ENCODE measurements at regions not wholly inside any gene's neighbourhood (a gene's known extent, or its start where the extent isn't known, plus 50 kb on each side); places are given as distances from the start of the nearest gene placed in this dataset.

DNA sequence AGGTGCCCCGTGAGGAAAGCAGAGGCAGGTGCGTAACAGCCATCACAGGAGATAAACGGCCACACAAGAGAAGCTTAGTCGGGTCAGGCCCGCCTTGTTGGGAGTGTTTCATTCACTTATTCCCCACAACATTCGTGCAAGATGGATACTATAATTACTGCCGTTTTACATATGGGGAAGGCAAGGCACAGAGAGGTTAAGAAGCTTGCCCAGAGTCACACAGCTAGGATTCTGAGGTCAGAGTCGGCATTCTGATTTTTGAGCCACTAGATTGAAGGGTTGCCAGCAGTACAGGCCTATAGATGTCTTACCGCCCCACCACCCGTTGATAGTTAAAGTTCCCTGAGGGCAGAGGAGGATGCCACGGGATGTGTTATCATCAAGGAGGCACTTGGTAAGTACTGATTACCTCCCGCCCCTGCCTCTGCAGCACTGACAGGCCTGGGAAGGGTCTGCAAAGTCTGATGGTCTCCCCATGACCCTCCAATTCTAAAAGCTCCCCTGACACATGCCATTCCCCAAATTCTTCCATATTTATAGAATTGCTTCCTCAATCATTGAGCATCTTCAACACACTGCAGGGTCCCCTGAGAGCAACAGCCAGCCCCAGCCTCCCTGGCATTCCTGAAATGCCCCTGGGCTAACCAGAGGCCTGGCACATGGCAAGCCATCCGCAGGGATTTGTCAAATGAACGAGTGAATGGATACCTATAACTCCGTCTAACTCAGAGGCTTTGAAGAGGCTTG, 74.7 kb upstream of the CLDN14 start:
- in situ Hi-C loops (cut with MboI; ENCODE audit: low sequenced_read_pairs) = no loop called here

DNA sequence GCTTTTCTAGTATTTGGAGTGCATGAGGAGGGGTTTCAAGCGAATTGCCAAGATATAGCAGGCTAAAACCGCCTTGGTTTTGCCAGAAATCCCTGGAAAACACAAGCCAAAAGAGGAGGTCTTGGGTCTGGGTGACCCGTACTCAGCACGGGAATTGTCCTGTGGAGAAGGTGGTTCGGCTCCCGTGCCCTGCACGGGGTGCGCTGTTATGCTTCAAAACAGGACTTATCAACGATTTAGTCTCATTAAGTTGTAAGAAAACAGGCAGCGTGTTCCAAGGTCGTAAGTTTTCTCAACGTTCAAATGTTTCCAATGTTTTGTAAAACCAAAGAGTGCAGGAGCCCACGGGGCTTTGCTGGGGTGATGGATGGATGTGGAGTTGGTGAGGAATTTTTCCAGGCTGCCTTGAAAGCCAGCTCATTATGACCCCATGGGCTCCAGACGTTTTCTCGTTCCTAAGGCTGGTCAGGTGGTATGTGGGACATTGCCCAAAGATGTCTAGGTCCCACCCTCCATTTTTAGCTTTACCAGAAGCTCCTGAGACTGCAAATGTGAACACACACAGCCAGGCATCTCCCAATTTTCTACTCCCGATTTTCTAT, 75.4 kb upstream of the CLDN14 start:
- in situ Hi-C loops (cut with MboI; ENCODE audit: low sequenced_read_pairs) = no loop called here

- in situ Hi-C loops (cut with MboI; ENCODE audit: low sequenced_read_pairs) = no loop called here
Measured at GRCh38 chr21:36557316-36557715, 77.4 kb upstream of the CLDN14 start.

DNA sequence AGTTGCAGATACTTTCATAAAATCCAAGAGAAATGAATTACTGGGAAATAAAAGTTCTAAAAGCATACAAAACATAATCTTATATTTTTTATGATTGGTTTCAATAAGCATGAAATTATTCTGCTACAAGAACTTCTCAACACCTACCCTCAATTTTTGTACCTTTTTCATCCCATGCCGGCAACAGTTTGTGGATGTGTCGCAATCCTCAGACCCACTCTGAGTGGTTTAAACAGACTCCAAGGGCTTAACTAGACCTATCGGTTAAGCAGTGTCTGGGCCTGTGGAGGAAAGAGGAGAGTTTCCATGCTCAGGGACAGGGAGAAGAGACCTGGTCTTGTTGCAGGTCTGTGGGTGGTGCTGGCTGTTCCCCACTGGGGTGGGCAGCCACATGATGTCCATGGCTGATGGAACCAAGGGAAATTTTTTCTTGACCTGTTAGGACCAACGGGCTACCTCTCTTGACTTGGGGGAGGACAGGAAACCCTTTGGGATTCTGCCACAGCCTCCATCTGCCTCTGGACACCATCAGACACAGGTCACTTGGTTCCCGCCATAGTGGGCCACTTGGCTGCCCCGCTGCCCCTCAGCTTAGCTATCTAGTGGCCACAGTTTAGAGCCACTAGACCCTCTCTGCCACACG, 81.1 kb upstream of the CLDN14 start:
- in situ Hi-C loops (cut with MboI; ENCODE audit: low sequenced_read_pairs) = no loop called here

DNA sequence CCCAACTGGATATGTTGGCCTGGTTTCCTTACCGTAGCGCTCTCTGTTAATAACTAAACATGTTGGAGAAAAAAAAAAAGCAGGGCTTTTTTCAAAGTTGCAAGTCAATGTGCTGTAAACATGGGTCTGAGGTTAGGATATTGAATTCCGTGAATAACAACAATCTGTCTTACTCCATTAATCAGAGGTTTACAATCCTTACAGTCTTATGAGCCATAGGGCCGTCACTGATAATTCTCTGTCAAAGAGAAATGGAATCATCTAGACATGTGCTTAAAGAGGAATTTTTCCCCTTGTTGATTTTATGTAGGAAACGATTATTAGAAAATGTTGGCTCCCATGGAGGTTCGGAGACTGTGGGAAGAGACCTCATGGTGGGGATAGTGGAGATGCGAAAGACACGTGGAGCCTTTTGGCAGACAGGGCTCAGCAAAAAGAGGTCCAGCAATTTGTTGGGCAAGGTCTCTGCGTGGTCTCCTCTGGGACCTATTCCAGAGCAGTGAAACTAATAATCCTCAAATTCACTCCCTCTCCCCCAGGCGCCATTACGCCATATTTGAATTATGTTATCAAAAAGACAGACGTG, 83.5 kb upstream of the CLDN14 start:
- in situ Hi-C loops (cut with MboI; ENCODE audit: low sequenced_read_pairs) = no loop called here

GRCh38 chr21:36564647-36565046, 84.7 kb upstream of the CLDN14 start:
- in situ Hi-C loops (cut with MboI; ENCODE audit: low sequenced_read_pairs) = no loop called here

- in situ Hi-C loops (cut with MboI; ENCODE audit: low sequenced_read_pairs) = no loop called here
Measured at GRCh38 chr21:36565540-36565939, 85.6 kb upstream of the CLDN14 start.

DNA sequence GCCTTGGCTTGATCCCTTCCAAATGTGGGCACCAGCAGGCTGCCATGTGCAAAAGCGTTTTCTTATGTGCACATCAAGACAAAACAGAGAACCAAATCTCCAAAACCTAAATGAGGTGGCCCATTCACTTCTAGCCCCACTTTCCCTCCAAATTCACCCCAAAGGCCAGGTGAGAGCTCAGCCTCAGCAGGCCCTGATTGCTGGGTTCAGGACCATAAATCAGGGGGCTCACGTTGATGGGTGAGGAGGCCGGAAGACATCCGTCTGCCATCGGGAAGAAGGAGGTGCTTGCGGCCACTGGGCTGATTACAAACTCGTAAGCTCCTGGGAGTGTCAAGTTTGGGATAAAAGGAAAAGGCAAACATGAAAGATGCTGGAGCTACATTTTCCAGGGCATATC, 86.7 kb upstream of the CLDN14 start:
- in situ Hi-C loops (cut with MboI; ENCODE audit: low sequenced_read_pairs) = no loop called here

DNA sequence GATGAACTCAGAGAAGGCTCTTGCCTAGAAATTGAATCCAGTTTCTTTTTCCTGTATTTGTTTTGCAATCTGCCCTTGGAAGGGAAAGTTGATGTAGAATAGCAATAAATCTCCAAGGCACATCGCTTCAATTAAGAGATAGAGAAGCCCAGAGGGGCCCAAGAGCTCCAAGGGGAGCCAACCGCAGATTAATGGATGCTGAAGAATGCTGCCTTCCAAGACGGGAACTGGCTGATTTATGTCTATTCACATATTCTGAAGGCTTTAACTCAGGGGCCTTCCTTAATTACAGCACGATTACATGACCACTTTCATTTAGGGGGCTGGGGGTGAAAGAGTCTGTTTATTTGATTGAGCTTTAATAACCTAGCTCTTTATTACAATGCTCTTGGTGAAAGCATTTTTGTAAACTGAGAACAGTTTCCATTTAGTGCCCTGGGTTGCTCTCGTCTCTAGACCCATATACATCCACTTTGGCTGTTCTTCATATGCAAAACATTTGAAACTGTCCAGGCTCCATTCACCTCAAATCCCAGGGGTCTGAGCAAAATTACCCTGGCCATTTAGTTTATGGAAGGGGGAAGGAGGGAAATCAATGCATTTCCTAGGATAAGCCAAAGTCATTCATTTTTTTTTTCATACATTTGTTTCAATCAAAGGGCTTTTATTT, 87.4 kb upstream of the CLDN14 start:
- in situ Hi-C loops (cut with MboI; ENCODE audit: low sequenced_read_pairs) = no loop called here

- in situ Hi-C loops (cut with MboI; ENCODE audit: low sequenced_read_pairs) = no loop called here
Measured at GRCh38 chr21:36569511-36569910, 89.6 kb upstream of the CLDN14 start.

DNA sequence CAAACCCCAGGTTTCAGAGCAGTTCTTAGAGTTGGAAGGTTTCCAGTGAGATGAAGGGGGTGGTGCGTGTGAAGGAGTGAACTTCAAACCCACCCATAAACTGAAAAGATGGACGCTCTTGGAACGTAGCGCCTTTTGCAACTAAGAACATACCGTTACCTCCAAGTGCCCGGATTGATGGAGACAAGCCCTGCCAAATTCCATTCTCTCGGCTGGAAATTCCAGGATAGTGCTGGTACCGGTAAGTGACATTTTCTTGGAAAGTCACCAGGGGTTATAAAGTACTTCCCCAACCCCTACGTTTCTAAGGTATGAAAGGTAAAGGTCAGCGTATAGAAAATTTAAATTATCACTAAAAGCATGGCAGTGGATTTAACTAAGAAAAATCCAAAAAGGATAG, 91.6 kb upstream of the CLDN14 start:
- in situ Hi-C loops (cut with MboI; ENCODE audit: low sequenced_read_pairs) = no loop called here

DNA sequence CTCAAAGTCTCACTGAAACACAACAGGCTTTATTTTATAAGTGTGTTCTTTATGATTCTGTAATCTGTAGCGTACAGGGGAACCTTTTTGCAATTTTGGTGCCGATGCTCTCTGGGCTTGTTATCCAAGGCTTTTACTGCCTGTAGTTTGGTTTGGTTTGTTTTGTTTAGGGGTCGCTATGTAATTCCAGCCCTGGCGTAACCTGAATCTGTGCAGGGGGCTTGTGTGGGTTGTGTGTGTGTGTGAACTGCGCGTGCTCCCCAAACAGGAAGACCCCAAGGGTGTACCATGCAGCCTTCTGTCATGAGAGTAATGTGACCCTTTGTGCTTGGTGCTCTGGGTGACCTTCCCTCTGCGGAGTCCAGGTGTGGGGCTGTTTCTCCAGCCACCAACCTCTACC, 92.1 kb upstream of the CLDN14 start:
- in situ Hi-C loops (cut with MboI; ENCODE audit: low sequenced_read_pairs) = no loop called here

GRCh38 chr21:36575306-36575705, 95.4 kb upstream of the CLDN14 start:
- in situ Hi-C loops (cut with MboI; ENCODE audit: low sequenced_read_pairs) = no loop called here

- in situ Hi-C loops (cut with MboI; ENCODE audit: low sequenced_read_pairs) = no loop called here
Measured at GRCh38 chr21:36576441-36576840, 96.5 kb upstream of the CLDN14 start.

DNA sequence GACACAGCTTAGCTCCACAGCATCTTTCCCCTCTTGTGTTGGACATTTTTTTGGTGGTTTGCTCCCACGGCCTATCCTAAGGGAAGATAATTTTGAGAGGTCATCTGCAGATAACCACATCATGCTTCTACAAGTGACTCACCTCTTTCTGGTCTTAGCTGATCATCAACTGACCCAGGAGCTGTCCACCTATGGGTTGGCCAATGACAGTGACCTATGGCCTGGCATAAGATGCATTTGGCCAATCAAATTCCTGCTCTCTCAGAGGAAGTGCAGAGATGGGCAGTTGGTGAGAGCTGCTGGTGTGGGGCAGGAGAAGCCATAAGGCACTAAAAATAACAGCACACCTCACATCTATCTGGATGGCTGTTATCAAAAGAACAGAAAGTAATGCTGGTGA, 100.0 kb upstream of the CLDN14 start:
- in situ Hi-C loops (cut with MboI; ENCODE audit: low sequenced_read_pairs) = no loop called here

GRCh38 chr21:36582271-36582670, 102.3 kb upstream of the CLDN14 start:
- in situ Hi-C loops (cut with MboI; ENCODE audit: low sequenced_read_pairs) = no loop called here

- in situ Hi-C loops (cut with MboI; ENCODE audit: low sequenced_read_pairs) = no loop called here
Measured at GRCh38 chr21:36583591-36583990, 103.7 kb upstream of the CLDN14 start.

- in situ Hi-C loops (cut with MboI; ENCODE audit: low sequenced_read_pairs) = no loop called here
Measured at GRCh38 chr21:36584980-36585940, 105.3 kb upstream of the CLDN14 start.

- in situ Hi-C loops (cut with MboI; ENCODE audit: low sequenced_read_pairs) = no loop called here
Measured at GRCh38 chr21:36587388-36587787, 107.5 kb upstream of the CLDN14 start.

DNA sequence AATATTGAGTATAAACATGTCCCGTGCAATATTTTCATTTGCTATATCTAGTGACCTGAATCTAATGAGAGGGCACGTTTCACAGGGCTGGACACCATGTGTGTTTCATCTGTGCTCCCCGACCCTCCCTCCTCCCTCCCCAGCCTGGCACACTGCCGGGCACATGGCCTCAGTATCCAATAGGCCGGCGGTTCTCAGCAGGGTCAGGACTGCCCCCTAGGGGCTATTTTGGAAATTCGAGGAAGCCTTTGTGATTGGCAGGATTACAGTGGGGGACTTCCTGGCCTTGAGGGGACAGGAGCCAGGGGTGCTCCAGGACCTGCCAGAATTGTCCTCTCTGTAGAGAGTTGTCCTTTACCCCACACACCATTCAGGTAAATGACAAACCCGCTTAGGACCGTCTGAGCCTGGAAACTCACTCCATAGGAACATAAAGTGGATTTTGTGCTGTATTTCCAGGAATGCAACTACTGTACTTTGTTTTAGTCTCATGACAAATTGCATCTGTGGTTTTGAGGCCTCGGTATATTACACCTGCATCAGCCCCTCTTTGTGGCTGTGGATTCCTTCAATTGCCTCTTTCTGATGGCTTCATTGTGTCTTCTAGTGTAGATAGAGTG, 109.5 kb upstream of the SIM2 start:
- in situ Hi-C loops (cut with MboI; ENCODE audit: low sequenced_read_pairs) = no loop called here
